HEK293 (cell line): ENCODE measurements at regions not wholly inside any gene's neighbourhood (a gene's known extent, or its start where the extent isn't known, plus 50 kb on each side); places are given as distances from the start of the nearest gene placed in this dataset.

Experiments used
- AEBP2 ChIP-seq: fragments of 450-650 bp; formaldehyde crosslinking; IDR thresholded peaks from 2 replicates; pipeline ENCODE4 v1.5.1; 2016; ENCODE audit warnings: missing biosample characterization, missing genetic modification characterization, borderline replicate concordance
- ATF2 ChIP-seq: fragments of 450-650 bp; formaldehyde crosslinking; IDR thresholded peaks from 2 replicates; pipeline ENCODE4 v1.5.1; 2016; ENCODE audit warnings: missing biosample characterization, missing genetic modification characterization, low read depth
- CTCF ChIP-seq: fragments of 450-650 bp; formaldehyde crosslinking; IDR thresholded peaks from 2 replicates; pipeline ENCODE4 v1.5.1; 2016; ENCODE audit warnings: missing biosample characterization, missing genetic modification characterization
- GLIS1 ChIP-seq: fragments of 450-650 bp; formaldehyde crosslinking; IDR thresholded peaks from 2 replicates; pipeline ENCODE4 v1.5.1; 2016; ENCODE audit warnings: missing biosample characterization, missing genetic modification characterization
- KLF1 ChIP-seq: fragments of 450-650 bp; formaldehyde crosslinking; IDR thresholded peaks from 2 replicates; pipeline ENCODE4 v1.5.1; 2016; ENCODE audit warnings: missing biosample characterization, missing genetic modification characterization
- KLF16 ChIP-seq: fragments of 450-650 bp; formaldehyde crosslinking; IDR thresholded peaks from 2 replicates; pipeline ENCODE4 v1.5.1; 2017; ENCODE audit warnings: missing biosample characterization, missing genetic modification characterization
- MYNN ChIP-seq: fragments of 450-650 bp; formaldehyde crosslinking; IDR thresholded peaks from 2 replicates; pipeline ENCODE4 v1.5.1; 2016; ENCODE audit warnings: missing biosample characterization, missing genetic modification characterization, borderline replicate concordance
- YY1 ChIP-seq: fragments of 450-650 bp; formaldehyde crosslinking; IDR thresholded peaks from 2 replicates; pipeline ENCODE4 v1.5.1; 2018; ENCODE audit warnings: missing biosample characterization, missing genetic modification characterization
- ZBTB49 ChIP-seq: fragments of 450-650 bp; formaldehyde crosslinking; IDR thresholded peaks from 2 replicates; pipeline ENCODE4 v1.5.1; 2016; ENCODE audit warnings: missing biosample characterization, missing genetic modification characterization, low read depth
- ZNF529 ChIP-seq: fragments of 450-650 bp; formaldehyde crosslinking; IDR thresholded peaks from 2 replicates; pipeline ENCODE4 v1.5.1; 2017; ENCODE audit warnings: missing genetic modification characterization, missing biosample characterization; ENCODE audit not compliant: insufficient replicate concordance
- ZNF549 ChIP-seq: fragments of 450-650 bp; IDR thresholded peaks from 2 replicates; pipeline ENCODE4 v1.5.1; 2018; ENCODE audit warnings: missing biosample characterization, missing genetic modification characterization, mild to moderate bottlenecking, inconsistent platforms, moderate library complexity

GRCh38 chr3:43855674-43856299, 165.0 kb downstream of the ABHD5 start:
- TF ChIP-seq AEBP2 (tag by site-specific recombination): no peak
- TF ChIP-seq ZNF529: no peak
- TF ChIP-seq YY1 (tag by site-specific recombination): no peak
- TF ChIP-seq ZBTB49 (tag by site-specific recombination): no peak
- TF ChIP-seq MYNN: no peak
- TF ChIP-seq CTCF: no peak
- TF ChIP-seq ATF2 (tag by site-specific recombination): no peak
- no peak for TF ChIP-seq KLF1
- no peak for TF ChIP-seq ZNF549 (tag by site-specific recombination)
- no peak for TF ChIP-seq GLIS1 (tag by site-specific recombination)
- TF ChIP-seq KLF16 (tag by site-specific recombination): no peak
